ENCODE measurements at regions not wholly inside any gene's neighbourhood (a gene's known extent, or its start where the extent isn't known, plus 50 kb on each side); places are given as distances from the start of the nearest gene placed in this dataset.

- no peak for TF ChIP-seq ZBTB25 (CRISPR knock-in tag; IDR thresholded peaks at IDR 0.05)
- peak; percentile 42; the same call in 1 of the 2 replicates for TF ChIP-seq KDM3A (CRISPR knock-in tag; IDR thresholded peaks at IDR 0.05; ENCODE audit: low read depth)
- peak; percentile 68; the same call in 1 of the 2 replicates for TF ChIP-seq ETV5 (CRISPR knock-in tag; IDR thresholded peaks at IDR 0.05; ENCODE audit: borderline replicate concordance)
- no peak for TF ChIP-seq SOX13 (IDR thresholded peaks at IDR 0.05)
- TF ChIP-seq SOX13 (CRISPR knock-in tag; conservative IDR thresholded peaks at IDR 0.05 in 1 of 2, IDR thresholded peaks at IDR 0.05 in 1 of 2): peak in 1 of 2 experiments; percentile 72; a peak in 2 of 4 replicates
- no peak for TF ChIP-seq NR2F6 (IDR thresholded peaks at IDR 0.05)
- TF ChIP-seq NR2F6 (CRISPR knock-in tag; IDR thresholded peaks at IDR 0.05): 0 out of 2 replicates have a peak, but pooled peaks have one; percentile 25
- 0 out of 2 replicates have a peak, but pooled peaks have one; percentile 56 for TF ChIP-seq ZNF780A (CRISPR knock-in tag; IDR thresholded peaks at IDR 0.05)
- peak; percentile 85 for TF ChIP-seq CTCF (CRISPR knock-in tag; IDR thresholded peaks at IDR 0.05)
- 0 out of 2 replicates have a peak, but pooled peaks have one; percentile 37 for TF ChIP-seq PHF21A (CRISPR knock-in tag; IDR thresholded peaks at IDR 0.05)
- 0 out of 2 replicates have a peak, but pooled peaks have one; percentile 37 for TF ChIP-seq SSRP1 (CRISPR knock-in tag; IDR thresholded peaks at IDR 0.05)
- TF ChIP-seq CHCHD3 (CRISPR knock-in tag; IDR thresholded peaks at IDR 0.05): 0 out of 2 replicates have a peak, but pooled peaks have one; percentile 55
- TF ChIP-seq SRF (IDR thresholded peaks at IDR 0.05; ENCODE audit: low read depth, low read length): no peak
- TF ChIP-seq SMC3 (IDR thresholded peaks at IDR 0.05; ENCODE audit: low read length): peak; percentile 85
- peak; percentile 82 for TF ChIP-seq STAG1 (CRISPR knock-in tag; IDR thresholded peaks at IDR 0.05)
- peak; percentile 59; the same call in 1 of the 2 replicates for TF ChIP-seq ZKSCAN8 (CRISPR knock-in tag; IDR thresholded peaks at IDR 0.05; ENCODE audit: borderline replicate concordance)
- no peak for TF ChIP-seq NFIB (CRISPR knock-in tag; IDR thresholded peaks at IDR 0.05; ENCODE audit: borderline replicate concordance)
- no peak for TF ChIP-seq ZNF674 (CRISPR knock-in tag; IDR thresholded peaks at IDR 0.05; ENCODE audit: low read depth)
- peak in 1 of 2 experiments; percentile 35; a peak in 1 of 4 replicates for TF ChIP-seq EP300 (IDR thresholded peaks at IDR 0.05; ENCODE audit: low read depth in 2 of 2, low read length in 2 of 2)
- TF ChIP-seq EP300 (CRISPR knock-in tag; IDR thresholded peaks at IDR 0.05; ENCODE audit: borderline replicate concordance): no peak
- peak; percentile 41; the same call in 1 of the 2 replicates for TF ChIP-seq MIER3 (CRISPR knock-in tag; IDR thresholded peaks at IDR 0.05; ENCODE audit: borderline replicate concordance)
- TF ChIP-seq SOX6 (IDR thresholded peaks at IDR 0.05): no peak
- TF ChIP-seq SOX6 (CRISPR knock-in tag; IDR thresholded peaks at IDR 0.05): peak; percentile 69
- TF ChIP-seq DRAP1 (CRISPR knock-in tag; IDR thresholded peaks at IDR 0.05): peak; percentile 41; the same call in 1 of the 2 replicates
- TF ChIP-seq PCBP1 (IDR thresholded peaks at IDR 0.05; ENCODE audit: borderline replicate concordance, low read depth, low read length): no peak
- TF ChIP-seq KLF15 (CRISPR knock-in tag; IDR thresholded peaks at IDR 0.05; ENCODE audit: borderline replicate concordance): no peak
- TF ChIP-seq ZFP62 (CRISPR knock-in tag; IDR thresholded peaks at IDR 0.05): no peak
- no peak for TF ChIP-seq TRIM24 (CRISPR knock-in tag; IDR thresholded peaks at IDR 0.05)
- peak; percentile 40 for TF ChIP-seq ZMYM4 (CRISPR knock-in tag; IDR thresholded peaks at IDR 0.05)
- TF ChIP-seq IKZF4 (CRISPR knock-in tag; IDR thresholded peaks at IDR 0.05; ENCODE audit: borderline replicate concordance, low read depth, not compliant biosample characterization): peak; percentile 73
- TF ChIP-seq HOXA3 (CRISPR knock-in tag; IDR thresholded peaks at IDR 0.05): 0 out of 2 replicates have a peak, but pooled peaks have one; percentile 13
- peak; percentile 93; the same call in 1 of the 2 replicates for TF ChIP-seq GZF1 (CRISPR knock-in tag; IDR thresholded peaks at IDR 0.05)
Observed at GRCh38 chr2:39513641-39514094, 76.6 kb upstream of the MAP4K3 start (continued).
